ENCODE measurements at regions not wholly inside any gene's neighbourhood (a gene's known extent, or its start where the extent isn't known, plus 50 kb on each side); places are given as distances from the start of the nearest gene placed in this dataset.
"Not testable (repeated sequence)": the region's sequence is repeated elsewhere in the genome, so short reads cannot be mapped to it uniquely, and the experiment has no call there.

DNA sequence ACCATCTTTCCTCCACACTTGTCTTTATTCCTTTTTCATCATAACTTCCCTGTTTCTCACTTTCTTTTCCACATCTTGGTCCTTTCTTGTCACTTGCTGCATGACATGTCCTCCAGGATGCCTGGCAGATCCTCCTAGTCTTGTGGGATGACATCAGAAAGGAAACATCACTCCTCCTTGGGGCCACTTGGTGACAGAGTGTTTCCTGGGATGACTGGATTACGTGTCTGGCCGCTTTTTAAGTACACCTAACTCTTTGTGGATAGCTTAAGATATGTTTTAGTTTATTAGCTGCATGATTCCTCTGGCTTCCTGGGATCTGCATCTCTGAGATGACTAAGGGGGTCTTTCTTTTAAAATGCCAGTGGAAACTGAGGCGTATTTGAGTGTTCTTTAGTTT, 363.5 kb upstream of the FRG2C start:
- H3K27me3 ChIP-seq (replicated peaks; ENCODE audit: control insufficient read depth, insufficient read depth, low read length, poor library complexity, severe bottlenecking) = no peaks in the 10 kb centered on the region
- H3K27ac ChIP-seq (ENCODE audit: insufficient read depth, low read length, poor library complexity, severe bottlenecking) = no peak overlapping the region
- no peaks in the 10 kb centered on the region for H3K4me1 ChIP-seq (ENCODE audit: control insufficient read depth, insufficient read depth, low read length, poor library complexity, severe bottlenecking)
- no peaks in the 10 kb centered on the region for H3K9me3 ChIP-seq (ENCODE audit: control insufficient read depth, low read length)
- no peaks in the 10 kb centered on the region for H3K36me3 ChIP-seq (ENCODE audit: control insufficient read depth, insufficient read depth, low read length)
- no peak for DNase-seq
- no peak overlapping the region for H3K4me3 ChIP-seq (ENCODE audit: insufficient read depth, low read depth, low read length, poor library complexity, severe bottlenecking)

DNA sequence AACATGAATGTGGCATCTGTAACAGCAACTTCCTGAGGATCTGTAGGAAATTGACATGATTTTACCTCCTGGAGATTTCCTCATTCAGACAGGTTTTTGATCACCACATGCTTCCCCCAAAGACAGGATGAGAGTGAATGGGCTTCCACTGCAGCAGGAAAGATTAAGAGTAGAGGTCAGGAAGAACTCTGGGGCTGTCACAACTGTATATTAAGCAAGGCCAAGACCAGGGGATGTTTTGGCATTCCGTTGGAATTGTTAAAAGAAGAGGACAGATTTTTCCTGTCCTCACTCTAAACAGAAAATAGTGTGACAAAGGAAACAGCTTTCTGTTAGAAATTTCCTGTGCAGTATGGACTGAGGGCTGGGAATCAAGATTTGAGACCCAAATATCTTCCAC, 363.1 kb upstream of the FRG2C start:
- H3K36me3 ChIP-seq (ENCODE audit: control insufficient read depth, insufficient read depth, low read length); H3K9me3 ChIP-seq (ENCODE audit: control insufficient read depth, low read length); H3K4me1 ChIP-seq (ENCODE audit: control insufficient read depth, insufficient read depth, low read length, poor library complexity, severe bottlenecking); DNase-seq; H3K4me3 ChIP-seq (ENCODE audit: insufficient read depth, low read depth, low read length, poor library complexity, severe bottlenecking); H3K27me3 ChIP-seq (replicated peaks; ENCODE audit: control insufficient read depth, insufficient read depth, low read length, poor library complexity, severe bottlenecking); H3K27ac ChIP-seq (ENCODE audit: insufficient read depth, low read length, poor library complexity, severe bottlenecking): not testable (repeated sequence)

- no peaks in the 10 kb centered on the region for H3K36me3 ChIP-seq (ENCODE audit: control insufficient read depth, insufficient read depth, low read length)
- no peak for DNase-seq
- no peaks in the 10 kb centered on the region for H3K27me3 ChIP-seq (replicated peaks; ENCODE audit: control insufficient read depth, insufficient read depth, low read length, poor library complexity, severe bottlenecking)
- no peaks in the 10 kb centered on the region for H3K4me1 ChIP-seq (ENCODE audit: control insufficient read depth, insufficient read depth, low read length, poor library complexity, severe bottlenecking)
- no peak overlapping the region for H3K27ac ChIP-seq (ENCODE audit: insufficient read depth, low read length, poor library complexity, severe bottlenecking)
- no peak overlapping the region for H3K4me3 ChIP-seq (ENCODE audit: insufficient read depth, low read depth, low read length, poor library complexity, severe bottlenecking)
- no peaks in the 10 kb centered on the region for H3K9me3 ChIP-seq (ENCODE audit: control insufficient read depth, low read length)
Measured at GRCh38 chr3:75303741-75304140, 360.4 kb upstream of the FRG2C start.

- Histone ChIP-seq H3K27me3 (replicated peaks; ENCODE audit: control insufficient read depth, insufficient read depth, low read length, poor library complexity, severe bottlenecking) (no peaks in the 10 kb centered on the region), H3K36me3 (ENCODE audit: control insufficient read depth, insufficient read depth, low read length) (no peaks in the 10 kb centered on the region), H3K4me3 (ENCODE audit: insufficient read depth, low read depth, low read length, poor library complexity, severe bottlenecking) (no peak overlapping the region), H3K9me3 (ENCODE audit: control insufficient read depth, low read length) (no peaks in the 10 kb centered on the region), H3K27ac (ENCODE audit: insufficient read depth, low read length, poor library complexity, severe bottlenecking) (no peak overlapping the region), H3K4me1 (ENCODE audit: control insufficient read depth, insufficient read depth, low read length, poor library complexity, severe bottlenecking) (no peaks in the 10 kb centered on the region)
- no peak for DNase-seq
Measured at GRCh38 chr3:75305901-75306300, 358.2 kb upstream of the FRG2C start.

GRCh38 chr3:75311306-75311705, 352.8 kb upstream of the FRG2C start:
- not testable (repeated sequence) for H3K27me3 ChIP-seq (replicated peaks; ENCODE audit: control insufficient read depth, insufficient read depth, low read length, poor library complexity, severe bottlenecking); H3K4me3 ChIP-seq (ENCODE audit: insufficient read depth, low read depth, low read length, poor library complexity, severe bottlenecking); DNase-seq; H3K27ac ChIP-seq (ENCODE audit: insufficient read depth, low read length, poor library complexity, severe bottlenecking); H3K4me1 ChIP-seq (ENCODE audit: control insufficient read depth, insufficient read depth, low read length, poor library complexity, severe bottlenecking); H3K36me3 ChIP-seq (ENCODE audit: control insufficient read depth, insufficient read depth, low read length); H3K9me3 ChIP-seq (ENCODE audit: control insufficient read depth, low read length)

GRCh38 chr3:75312469-75312868, 351.7 kb upstream of the FRG2C start:
- H3K27ac ChIP-seq (ENCODE audit: insufficient read depth, low read length, poor library complexity, severe bottlenecking); H3K36me3 ChIP-seq (ENCODE audit: control insufficient read depth, insufficient read depth, low read length); H3K9me3 ChIP-seq (ENCODE audit: control insufficient read depth, low read length); H3K27me3 ChIP-seq (replicated peaks; ENCODE audit: control insufficient read depth, insufficient read depth, low read length, poor library complexity, severe bottlenecking); H3K4me3 ChIP-seq (ENCODE audit: insufficient read depth, low read depth, low read length, poor library complexity, severe bottlenecking); DNase-seq; H3K4me1 ChIP-seq (ENCODE audit: control insufficient read depth, insufficient read depth, low read length, poor library complexity, severe bottlenecking): not testable (repeated sequence)

GRCh38 chr3:75319776-75320175, 344.4 kb upstream of the FRG2C start:
- H3K4me3 ChIP-seq (ENCODE audit: insufficient read depth, low read depth, low read length, poor library complexity, severe bottlenecking); H3K4me1 ChIP-seq (ENCODE audit: control insufficient read depth, insufficient read depth, low read length, poor library complexity, severe bottlenecking); H3K36me3 ChIP-seq (ENCODE audit: control insufficient read depth, insufficient read depth, low read length); H3K27ac ChIP-seq (ENCODE audit: insufficient read depth, low read length, poor library complexity, severe bottlenecking); H3K9me3 ChIP-seq (ENCODE audit: control insufficient read depth, low read length); DNase-seq; H3K27me3 ChIP-seq (replicated peaks; ENCODE audit: control insufficient read depth, insufficient read depth, low read length, poor library complexity, severe bottlenecking): not testable (repeated sequence)

DNA sequence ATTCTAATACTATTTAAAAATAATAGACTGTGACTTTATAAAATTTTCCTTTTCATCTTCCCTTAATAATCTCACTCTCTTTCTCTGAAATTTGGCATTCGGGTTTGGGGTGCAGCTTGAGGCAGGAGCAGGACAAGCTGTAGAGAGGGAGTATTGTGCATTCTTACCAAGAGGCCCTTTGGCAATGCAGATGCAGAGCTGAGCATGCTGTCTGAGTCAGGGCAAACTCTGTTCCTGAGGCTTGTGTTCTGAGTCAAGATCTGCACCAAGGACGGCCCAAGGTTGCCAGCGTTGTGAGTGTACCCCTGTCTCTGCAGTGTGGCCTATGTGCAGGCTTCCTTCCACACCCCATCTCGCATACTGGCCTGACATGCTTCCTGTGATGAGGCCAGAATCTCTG, 343.8 kb upstream of the FRG2C start:
- Histone ChIP-seq H3K36me3 (ENCODE audit: control insufficient read depth, insufficient read depth, low read length) (no peaks in the 10 kb centered on the region), H3K9me3 (ENCODE audit: control insufficient read depth, low read length) (no peaks in the 10 kb centered on the region), H3K27ac (ENCODE audit: insufficient read depth, low read length, poor library complexity, severe bottlenecking) (no peak overlapping the region), H3K4me1 (ENCODE audit: control insufficient read depth, insufficient read depth, low read length, poor library complexity, severe bottlenecking) (no peaks in the 10 kb centered on the region), H3K4me3 (ENCODE audit: insufficient read depth, low read depth, low read length, poor library complexity, severe bottlenecking) (no peak overlapping the region), H3K27me3 (replicated peaks; ENCODE audit: control insufficient read depth, insufficient read depth, low read length, poor library complexity, severe bottlenecking) (no peaks in the 10 kb centered on the region)
- no peak for DNase-seq

- no peak overlapping the region for H3K27ac ChIP-seq (ENCODE audit: insufficient read depth, low read length, poor library complexity, severe bottlenecking)
- H3K4me3 ChIP-seq (ENCODE audit: insufficient read depth, low read depth, low read length, poor library complexity, severe bottlenecking) = no peak overlapping the region
- H3K36me3 ChIP-seq (ENCODE audit: control insufficient read depth, insufficient read depth, low read length) = no peaks in the 10 kb centered on the region
- H3K4me1 ChIP-seq (ENCODE audit: control insufficient read depth, insufficient read depth, low read length, poor library complexity, severe bottlenecking) = no peaks in the 10 kb centered on the region
- H3K9me3 ChIP-seq (ENCODE audit: control insufficient read depth, low read length) = no peaks in the 10 kb centered on the region
- H3K27me3 ChIP-seq (replicated peaks; ENCODE audit: control insufficient read depth, insufficient read depth, low read length, poor library complexity, severe bottlenecking) = no peaks in the 10 kb centered on the region
- no peak for DNase-seq
Measured at GRCh38 chr3:75321060-75321459, 343.1 kb upstream of the FRG2C start.

DNA sequence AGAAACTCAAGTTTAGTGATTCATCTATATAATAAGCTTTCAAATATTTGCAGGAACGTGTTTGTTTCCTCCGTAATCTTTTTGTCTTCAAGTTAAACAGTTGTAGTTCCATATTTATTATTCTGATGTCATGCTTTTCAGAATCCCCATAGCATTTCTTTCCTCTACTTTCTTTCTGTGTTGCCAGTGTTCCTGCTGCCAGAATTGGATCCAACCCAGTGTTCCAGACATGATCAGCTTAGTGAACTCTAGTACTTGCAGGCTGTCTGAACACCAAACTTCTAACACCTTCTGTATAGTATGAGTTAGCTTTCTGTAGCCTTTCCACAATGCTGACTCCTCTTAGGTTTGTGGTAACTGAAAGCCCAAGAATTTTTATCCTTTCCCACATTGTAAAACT, 340.2 kb upstream of the FRG2C start:
- not testable (repeated sequence) for DNase-seq; H3K27ac ChIP-seq (ENCODE audit: insufficient read depth, low read length, poor library complexity, severe bottlenecking); H3K9me3 ChIP-seq (ENCODE audit: control insufficient read depth, low read length); H3K36me3 ChIP-seq (ENCODE audit: control insufficient read depth, insufficient read depth, low read length); H3K27me3 ChIP-seq (replicated peaks; ENCODE audit: control insufficient read depth, insufficient read depth, low read length, poor library complexity, severe bottlenecking); H3K4me1 ChIP-seq (ENCODE audit: control insufficient read depth, insufficient read depth, low read length, poor library complexity, severe bottlenecking); H3K4me3 ChIP-seq (ENCODE audit: insufficient read depth, low read depth, low read length, poor library complexity, severe bottlenecking)

GRCh38 chr3:75325716-75326115, 338.4 kb upstream of the FRG2C start:
- H3K27ac ChIP-seq (ENCODE audit: insufficient read depth, low read length, poor library complexity, severe bottlenecking) = no peak overlapping the region
- H3K9me3 ChIP-seq (ENCODE audit: control insufficient read depth, low read length) = no peaks in the 10 kb centered on the region
- H3K4me3 ChIP-seq (ENCODE audit: insufficient read depth, low read depth, low read length, poor library complexity, severe bottlenecking) = no peak overlapping the region

More at GRCh38 chr3:75325716-75326115, 338.4 kb upstream of the FRG2C start:
- no peak for DNase-seq
- Histone ChIP-seq H3K27me3 (replicated peaks; ENCODE audit: control insufficient read depth, insufficient read depth, low read length, poor library complexity, severe bottlenecking) (no peaks in the 10 kb centered on the region), H3K4me1 (ENCODE audit: control insufficient read depth, insufficient read depth, low read length, poor library complexity, severe bottlenecking) (no peaks in the 10 kb centered on the region), H3K36me3 (ENCODE audit: control insufficient read depth, insufficient read depth, low read length) (no peaks in the 10 kb centered on the region)

Measured in effector memory CD4-positive, alpha-beta T cell (primary cell).